Nephron (organoid): ENCODE measurements at regions not wholly inside any gene's neighbourhood (a gene's known extent, or its start where the extent isn't known, plus 50 kb on each side); places are given as distances from the start of the nearest gene placed in this dataset.

Experiments
- H3K27ac Mint-ChIP-seq, 3 experiments: 2 replicates each; pipeline ENCODE4 v1.8.0; 2020; ENCODE audit warnings: mixed read lengths in 3 of 3, mild to moderate bottlenecking in 2 of 3, moderate library complexity in 1 of 3
- H3K27me3 Mint-ChIP-seq: 2 replicates; pipeline ENCODE4 v1.8.0; 2021; ENCODE audit warnings: low read depth, mild to moderate bottlenecking, moderate library complexity, mixed read lengths
- H3K36me3 Mint-ChIP-seq: 2 replicates; pipeline ENCODE4 v1.8.0; 2020; ENCODE audit warnings: low read depth, mixed read lengths
- H3K4me1 Mint-ChIP-seq: 2 replicates; pipeline ENCODE4 v1.8.0; 2020; ENCODE audit warnings: mixed read lengths
- H3K4me3 Mint-ChIP-seq, 3 experiments: 2 replicates each; pipeline ENCODE4 v1.8.0; 2020; ENCODE audit warnings: mild to moderate bottlenecking in 3 of 3, mixed read lengths in 3 of 3, moderate library complexity in 2 of 3
- H3K9me3 Mint-ChIP-seq: 2 replicates; pipeline ENCODE4 v1.8.0; 2020; ENCODE audit warnings: mixed read lengths
- TF ChIP-seq, protein P1 (sequence below), 3 experiments: fragments of 200-600 bp; sonication (generic); IDR thresholded peaks; one replicate each; pipeline ENCODE4 v1.5.0; 2021; ENCODE audit warnings: antibody characterized with exemption in 3 of 3; ENCODE audit not compliant: unreplicated experiment in 3 of 3

GRCh38 chr3:163622384-163622783 lies 1455.9 kb downstream of the SI start:
- Mint-ChIP-seq H3K4me3 (no peak overlapping the region), H3K36me3 (no peaks in the 10 kb centered on the region), H3K27ac (no peak overlapping the region), H3K9me3 (no peaks in the 10 kb centered on the region), H3K27me3 (no peaks in the 10 kb centered on the region), H3K4me1 (no peaks in the 10 kb centered on the region)
- TF ChIP-seq, protein P1, sequence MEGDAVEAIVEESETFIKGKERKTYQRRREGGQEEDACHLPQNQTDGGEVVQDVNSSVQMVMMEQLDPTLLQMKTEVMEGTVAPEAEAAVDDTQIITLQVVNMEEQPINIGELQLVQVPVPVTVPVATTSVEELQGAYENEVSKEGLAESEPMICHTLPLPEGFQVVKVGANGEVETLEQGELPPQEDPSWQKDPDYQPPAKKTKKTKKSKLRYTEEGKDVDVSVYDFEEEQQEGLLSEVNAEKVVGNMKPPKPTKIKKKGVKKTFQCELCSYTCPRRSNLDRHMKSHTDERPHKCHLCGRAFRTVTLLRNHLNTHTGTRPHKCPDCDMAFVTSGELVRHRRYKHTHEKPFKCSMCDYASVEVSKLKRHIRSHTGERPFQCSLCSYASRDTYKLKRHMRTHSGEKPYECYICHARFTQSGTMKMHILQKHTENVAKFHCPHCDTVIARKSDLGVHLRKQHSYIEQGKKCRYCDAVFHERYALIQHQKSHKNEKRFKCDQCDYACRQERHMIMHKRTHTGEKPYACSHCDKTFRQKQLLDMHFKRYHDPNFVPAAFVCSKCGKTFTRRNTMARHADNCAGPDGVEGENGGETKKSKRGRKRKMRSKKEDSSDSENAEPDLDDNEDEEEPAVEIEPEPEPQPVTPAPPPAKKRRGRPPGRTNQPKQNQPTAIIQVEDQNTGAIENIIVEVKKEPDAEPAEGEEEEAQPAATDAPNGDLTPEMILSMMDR (IDR thresholded peaks at IDR 0.05; ENCODE audit: unreplicated experiment in 3 of 3): peak; percentile 30 to 64 (median 51)

DNA sequence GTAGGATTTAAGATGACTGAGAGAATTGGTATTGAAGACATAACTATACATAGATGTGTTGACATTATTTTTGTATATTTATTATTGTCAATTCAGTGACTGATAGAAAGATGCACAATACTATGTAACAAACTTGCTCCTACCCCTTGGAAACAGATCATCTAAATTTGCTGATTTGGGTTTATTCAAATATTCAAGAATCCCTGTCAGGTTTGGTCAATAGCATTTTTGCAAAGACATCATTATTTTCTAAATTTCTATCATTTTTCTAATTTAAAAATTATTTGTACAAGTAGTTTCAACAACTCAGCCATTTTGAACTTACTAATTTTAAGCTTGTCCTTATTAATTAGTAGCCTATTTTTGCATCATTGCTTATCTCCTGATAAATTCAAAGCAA lies 1463.4 kb downstream of the SI start:
- TF ChIP-seq, protein P1 (IDR thresholded peaks at IDR 0.05; ENCODE audit: unreplicated experiment in 3 of 3): no peak
- Mint-ChIP-seq H3K4me3 (no peak overlapping the region), H3K27ac (no peak overlapping the region), H3K27me3 (no peaks in the 10 kb centered on the region), H3K4me1 (no peaks in the 10 kb centered on the region), H3K36me3 (no peaks in the 10 kb centered on the region), H3K9me3 (no peaks in the 10 kb centered on the region)

- Mint-ChIP-seq H3K4me1 (no peaks in the 10 kb centered on the region), H3K27ac (no peak overlapping the region)
Measured at GRCh38 chr3:163605915-163606314, 1472.4 kb downstream of the SI start.

DNA sequence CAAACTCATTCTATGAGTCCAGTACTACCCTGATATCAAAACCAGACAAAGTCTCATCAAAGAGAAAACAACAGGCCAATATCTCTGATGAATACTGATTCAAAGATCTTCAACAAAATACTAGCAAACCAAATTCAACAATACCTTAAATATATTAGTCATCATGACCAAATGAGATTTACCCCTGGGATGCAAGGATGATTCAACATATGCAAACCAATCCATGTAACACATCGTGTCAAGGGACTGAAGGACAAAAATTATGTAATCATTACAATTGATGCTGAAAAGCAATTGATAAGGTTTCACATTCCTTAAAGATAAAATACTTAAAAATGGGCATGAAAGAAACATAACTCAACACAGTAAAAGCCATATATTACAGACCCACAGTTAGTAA lies 1476.9 kb downstream of the SI start:
- no peaks in the 10 kb centered on the region for H3K27me3 Mint-ChIP-seq
- H3K9me3 Mint-ChIP-seq: no peaks in the 10 kb centered on the region
- TF ChIP-seq, protein P1 (IDR thresholded peaks at IDR 0.05; ENCODE audit: unreplicated experiment in 3 of 3): no peak
- no peaks in the 10 kb centered on the region for H3K4me1 Mint-ChIP-seq
- no peak overlapping the region for H3K4me3 Mint-ChIP-seq
- H3K36me3 Mint-ChIP-seq: no peaks in the 10 kb centered on the region
- no peak overlapping the region for H3K27ac Mint-ChIP-seq

More at GRCh38 chr3:163605915-163606314, 1472.4 kb downstream of the SI start:
- Mint-ChIP-seq H3K4me3 (no peak overlapping the region), H3K36me3 (no peaks in the 10 kb centered on the region), H3K27me3 (no peaks in the 10 kb centered on the region), H3K9me3 (no peaks in the 10 kb centered on the region)
- TF ChIP-seq, protein P1 (IDR thresholded peaks at IDR 0.05; ENCODE audit: unreplicated experiment in 3 of 3): no peak

GRCh38 chr3:163587342-163587741 lies 1491.0 kb downstream of the SI start:
- H3K9me3 Mint-ChIP-seq: peaks cover 9% of the 10 kb centered on the region
- no peaks in the 10 kb centered on the region for H3K36me3 Mint-ChIP-seq
- no peaks in the 10 kb centered on the region for H3K4me1 Mint-ChIP-seq
- H3K27me3 Mint-ChIP-seq: no peaks in the 10 kb centered on the region
- no peak overlapping the region for H3K4me3 Mint-ChIP-seq
- TF ChIP-seq, protein P1 (IDR thresholded peaks at IDR 0.05; ENCODE audit: unreplicated experiment in 3 of 3): no peak
- H3K27ac Mint-ChIP-seq: no peak overlapping the region

DNA sequence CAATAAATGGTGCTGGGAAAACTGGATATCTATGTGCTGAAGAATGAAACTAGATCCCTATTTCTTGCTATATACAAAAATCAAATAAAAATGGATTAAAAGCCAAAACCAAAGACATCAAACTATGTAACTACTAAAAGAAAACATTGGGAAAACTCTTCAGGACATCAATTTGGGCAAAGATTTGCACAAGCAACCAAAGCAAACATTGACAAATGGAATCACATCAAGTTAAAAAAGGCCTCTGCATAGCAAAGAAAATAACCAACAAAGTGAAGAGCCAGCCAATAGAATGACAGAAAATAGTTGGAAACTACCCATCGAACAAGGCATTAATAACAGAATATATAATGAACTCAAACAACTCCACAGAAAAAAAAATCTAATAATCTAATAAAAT lies 1495.3 kb downstream of the SI start:
- no peaks in the 10 kb centered on the region for H3K4me1 Mint-ChIP-seq
- H3K9me3 Mint-ChIP-seq: peaks cover 9% of the 10 kb centered on the region
- no peak overlapping the region for H3K27ac Mint-ChIP-seq
- no peaks in the 10 kb centered on the region for H3K36me3 Mint-ChIP-seq
- H3K4me3 Mint-ChIP-seq: no peak overlapping the region
- TF ChIP-seq, protein P1 (IDR thresholded peaks at IDR 0.05; ENCODE audit: unreplicated experiment in 3 of 3): no peak
- H3K27me3 Mint-ChIP-seq: no peaks in the 10 kb centered on the region
